Neural crest cell (in vitro differentiated cells): ENCODE measurements at regions not wholly inside any gene's neighbourhood (a gene's known extent, or its start where the extent isn't known, plus 50 kb on each side); places are given as distances from the start of the nearest gene placed in this dataset.

Experiments
- DNase-seq: peaks from one replicate; pipeline ENCODE4 v3.0.0; 2021; ENCODE audit warnings: low read depth, mixed read lengths, low spot score
- H3K27ac Mint-ChIP-seq: one replicate; pipeline ENCODE4 v1.8.0; 2021; ENCODE audit warnings: mild to moderate bottlenecking, mixed read lengths; ENCODE audit not compliant: unreplicated experiment
- H3K27me3 Mint-ChIP-seq: 2 replicates; pipeline ENCODE4 v1.8.0; 2021; ENCODE audit warnings: low read depth, mild to moderate bottlenecking, mixed read lengths
- H3K36me3 Mint-ChIP-seq: 2 replicates; pipeline ENCODE4 v1.8.0; 2021; ENCODE audit warnings: low read depth, mild to moderate bottlenecking, mixed read lengths
- H3K4me1 Mint-ChIP-seq: 2 replicates; pipeline ENCODE4 v1.8.0; 2021; ENCODE audit warnings: mixed read lengths
- H3K4me3 Mint-ChIP-seq: one replicate; pipeline ENCODE4 v1.8.0; 2021; ENCODE audit warnings: mild to moderate bottlenecking, mixed read lengths
- H3K9me3 Mint-ChIP-seq: 2 replicates; pipeline ENCODE4 v1.8.0; 2021; ENCODE audit warnings: mixed read lengths
- TF ChIP-seq, protein P1 (sequence below): fragments of 200-600 bp; sonication (generic); conservative IDR thresholded peaks from 2 replicates; pipeline ENCODE4 v1.5.0; 2021; ENCODE audit warnings: antibody characterized with exemption, mild to moderate bottlenecking

DNA sequence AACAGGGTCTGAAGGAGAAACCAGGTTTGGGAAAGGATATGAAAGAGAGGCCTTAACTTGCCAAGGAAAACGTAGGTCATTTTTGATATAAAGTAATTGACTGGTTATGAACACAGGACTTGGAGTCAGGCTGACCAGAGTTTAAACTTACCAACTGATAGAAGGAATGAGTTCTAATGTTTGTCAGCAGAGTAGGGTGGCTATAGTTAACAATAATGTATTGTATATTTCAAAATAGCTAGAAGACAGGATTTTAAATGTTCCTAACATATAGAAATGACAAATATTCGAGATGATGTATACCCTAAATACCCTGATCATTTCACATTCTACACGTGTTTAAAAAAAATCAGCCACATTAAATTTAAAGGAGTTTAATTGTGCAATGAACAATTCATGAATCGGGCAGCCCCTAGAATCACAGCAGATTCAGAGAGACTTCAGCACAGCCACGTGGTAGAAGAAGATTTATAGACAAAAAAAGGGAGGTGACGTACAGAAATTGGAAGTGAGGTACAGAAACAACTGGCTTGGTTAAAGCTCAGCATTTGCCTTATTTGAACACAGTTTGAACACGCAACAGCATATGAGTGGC, 52.5 kb upstream of the PLEKHG7 start:
- no peaks in the 10 kb centered on the region for H3K27me3 Mint-ChIP-seq
- TF ChIP-seq, protein P1, sequence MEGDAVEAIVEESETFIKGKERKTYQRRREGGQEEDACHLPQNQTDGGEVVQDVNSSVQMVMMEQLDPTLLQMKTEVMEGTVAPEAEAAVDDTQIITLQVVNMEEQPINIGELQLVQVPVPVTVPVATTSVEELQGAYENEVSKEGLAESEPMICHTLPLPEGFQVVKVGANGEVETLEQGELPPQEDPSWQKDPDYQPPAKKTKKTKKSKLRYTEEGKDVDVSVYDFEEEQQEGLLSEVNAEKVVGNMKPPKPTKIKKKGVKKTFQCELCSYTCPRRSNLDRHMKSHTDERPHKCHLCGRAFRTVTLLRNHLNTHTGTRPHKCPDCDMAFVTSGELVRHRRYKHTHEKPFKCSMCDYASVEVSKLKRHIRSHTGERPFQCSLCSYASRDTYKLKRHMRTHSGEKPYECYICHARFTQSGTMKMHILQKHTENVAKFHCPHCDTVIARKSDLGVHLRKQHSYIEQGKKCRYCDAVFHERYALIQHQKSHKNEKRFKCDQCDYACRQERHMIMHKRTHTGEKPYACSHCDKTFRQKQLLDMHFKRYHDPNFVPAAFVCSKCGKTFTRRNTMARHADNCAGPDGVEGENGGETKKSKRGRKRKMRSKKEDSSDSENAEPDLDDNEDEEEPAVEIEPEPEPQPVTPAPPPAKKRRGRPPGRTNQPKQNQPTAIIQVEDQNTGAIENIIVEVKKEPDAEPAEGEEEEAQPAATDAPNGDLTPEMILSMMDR = no peak
- no peak overlapping the region for H3K4me3 Mint-ChIP-seq
- no peaks in the 10 kb centered on the region for H3K36me3 Mint-ChIP-seq
- peaks cover 15% of the 10 kb centered on the region for H3K4me1 Mint-ChIP-seq
- H3K27ac Mint-ChIP-seq = no peak overlapping the region
- DNase-seq = no peak
- H3K9me3 Mint-ChIP-seq = no peaks in the 10 kb centered on the region

DNA sequence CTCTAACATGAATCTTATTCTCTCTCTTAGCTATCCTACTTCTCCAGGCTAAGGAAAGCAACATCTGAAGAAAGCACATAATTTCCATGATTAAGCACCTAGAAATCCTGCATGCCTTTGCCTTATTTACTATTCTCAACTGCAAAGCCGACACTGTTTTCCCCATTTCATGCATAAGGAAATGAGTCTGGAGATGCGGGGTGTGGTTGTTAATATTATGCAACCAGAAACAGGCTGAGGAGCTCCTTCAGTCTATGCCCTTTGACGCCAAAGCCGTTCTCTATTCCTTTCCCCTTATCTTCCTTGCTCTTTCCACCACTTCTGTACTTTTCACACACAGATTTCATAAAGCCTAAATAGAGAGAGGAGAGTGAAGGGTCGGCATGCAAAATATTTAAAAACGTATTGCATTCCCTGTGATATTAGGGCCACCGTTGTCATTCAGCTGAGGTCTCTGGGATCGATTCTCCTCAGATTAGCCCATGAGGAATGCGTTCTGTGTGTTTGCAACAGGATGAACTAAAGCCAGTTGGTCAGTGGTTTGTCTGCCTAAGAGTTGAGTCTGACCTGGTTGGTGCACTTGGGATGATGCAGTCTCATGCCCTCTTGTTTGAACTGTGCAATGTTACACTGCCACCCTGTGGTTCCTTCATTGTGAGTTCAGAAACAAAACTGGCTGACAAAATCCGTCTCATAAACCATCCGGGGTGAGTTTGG, 53.1 kb upstream of the PLEKHG7 start:
- no peak overlapping the region for H3K4me3 Mint-ChIP-seq
- TF ChIP-seq, protein P1 = peak; percentile 81
- peaks cover 15% of the 10 kb centered on the region for H3K4me1 Mint-ChIP-seq
- H3K9me3 Mint-ChIP-seq = no peaks in the 10 kb centered on the region
- DNase-seq = peak; percentile 59
- H3K27ac Mint-ChIP-seq = no peak overlapping the region
- no peaks in the 10 kb centered on the region for H3K27me3 Mint-ChIP-seq
- H3K36me3 Mint-ChIP-seq = no peaks in the 10 kb centered on the region

DNA sequence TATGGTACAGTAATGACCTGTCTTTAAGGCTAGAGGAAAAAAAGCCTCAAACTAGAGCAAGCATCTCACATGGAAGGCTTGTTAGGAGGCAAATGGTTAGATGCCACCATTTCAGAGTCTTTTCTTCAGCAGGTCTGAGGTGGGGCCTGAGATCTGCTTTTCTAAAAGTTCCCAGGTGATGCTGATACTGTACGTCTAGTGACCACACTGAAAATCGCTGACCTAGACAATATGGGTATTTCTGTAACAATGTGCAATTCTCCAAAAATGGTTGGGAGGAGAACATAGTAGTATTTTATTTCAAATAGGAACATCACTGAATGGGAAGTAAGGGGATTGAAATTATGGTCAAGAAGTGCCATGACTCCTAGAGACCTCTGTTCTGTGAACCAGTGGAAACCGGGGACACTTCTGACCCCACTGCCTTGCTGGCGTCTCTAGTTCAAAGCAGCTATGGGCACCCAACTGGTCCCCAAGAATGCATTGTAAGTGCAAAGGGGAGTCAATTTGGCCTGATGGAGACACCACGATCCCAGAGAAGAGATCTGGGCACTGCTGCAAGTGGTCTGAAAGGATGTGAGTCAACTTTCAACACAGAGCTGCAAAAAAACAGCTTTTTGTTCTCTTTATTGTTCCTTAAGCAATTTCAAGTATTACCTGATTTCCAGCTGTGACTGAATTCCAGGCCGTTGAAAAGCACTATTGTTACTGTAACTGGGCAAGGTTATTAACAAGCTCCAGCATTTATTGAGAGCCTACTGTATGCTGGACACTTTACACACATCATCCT, 54.4 kb upstream of the PLEKHG7 start:
- Mint-ChIP-seq H3K4me3 (no peak overlapping the region), H3K4me1 (peaks cover 15% of the 10 kb centered on the region), H3K27me3 (no peaks in the 10 kb centered on the region), H3K36me3 (peaks cover 1% of the 10 kb centered on the region), H3K9me3 (no peaks in the 10 kb centered on the region), H3K27ac (no peak overlapping the region)
- TF ChIP-seq, protein P1 = no peak
- no peak for DNase-seq

DNA sequence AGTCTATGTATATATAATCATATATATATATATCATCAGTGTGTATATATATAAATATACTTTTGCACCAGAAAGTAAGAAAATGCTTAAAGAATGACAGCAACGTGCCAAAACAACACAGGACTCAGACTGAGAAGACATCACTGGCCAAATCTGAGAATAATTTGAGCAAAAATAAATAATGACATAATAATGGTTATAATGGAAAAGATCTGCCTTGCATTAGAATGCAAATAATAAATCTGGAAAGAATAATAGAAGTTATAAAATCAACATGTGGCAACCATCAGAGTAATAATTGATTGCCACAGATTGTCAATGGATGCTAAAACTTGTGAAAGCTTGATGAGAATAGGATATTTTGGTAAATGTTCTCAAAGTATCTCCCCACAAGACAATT, 61.5 kb upstream of the PLEKHG7 start:
- TF ChIP-seq, protein P1 = no peak
- DNase-seq = no peak
- H3K36me3 Mint-ChIP-seq = peaks cover 2% of the 10 kb centered on the region
- H3K27ac Mint-ChIP-seq = no peak overlapping the region
- H3K4me1 Mint-ChIP-seq = peaks cover 5% of the 10 kb centered on the region
- no peaks in the 10 kb centered on the region for H3K27me3 Mint-ChIP-seq
- no peaks in the 10 kb centered on the region for H3K9me3 Mint-ChIP-seq
- no peak overlapping the region for H3K4me3 Mint-ChIP-seq

DNA sequence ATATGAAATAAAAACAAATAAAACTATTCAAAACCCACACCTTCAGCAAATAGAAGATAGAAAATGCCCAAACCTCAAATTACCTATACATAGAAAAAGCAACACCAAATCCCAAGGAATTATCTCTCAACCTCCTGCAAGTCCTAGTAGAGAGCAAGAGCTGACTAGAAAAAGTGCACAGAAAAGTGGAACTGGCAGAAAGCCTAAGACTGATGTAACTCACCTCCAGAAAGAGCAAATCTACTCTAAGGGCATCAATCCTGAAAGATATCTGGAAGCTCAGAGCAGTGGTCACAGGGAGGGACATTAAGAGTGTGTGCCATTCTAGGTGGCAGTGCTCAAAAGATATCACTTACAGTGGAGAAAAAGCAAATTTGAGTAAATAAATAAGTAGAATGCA, 62.1 kb upstream of the PLEKHG7 start:
- no peak overlapping the region for H3K27ac Mint-ChIP-seq
- DNase-seq = no peak
- TF ChIP-seq, protein P1 = no peak
- peaks cover 5% of the 10 kb centered on the region for H3K4me1 Mint-ChIP-seq
- H3K36me3 Mint-ChIP-seq = peaks cover 2% of the 10 kb centered on the region
- H3K4me3 Mint-ChIP-seq = no peak overlapping the region
- no peaks in the 10 kb centered on the region for H3K9me3 Mint-ChIP-seq
- no peaks in the 10 kb centered on the region for H3K27me3 Mint-ChIP-seq
